NB4 (cell line): ENCODE measurements at regions not wholly inside any gene's neighbourhood (a gene's known extent, or its start where the extent isn't known, plus 50 kb on each side); places are given as distances from the start of the nearest gene placed in this dataset.
"Not testable (repeated sequence)": the region's sequence is repeated elsewhere in the genome, so short reads cannot be mapped to it uniquely, and the experiment has no call there.

ENCODE experiments used
- DNase-seq: peaks from one replicate; pipeline ENCODE4 v3.0.0; 2010; ENCODE audit warnings: low read depth
- H3K4me3 ChIP-seq: one replicate; pipeline ENCODE4 v1.5.1; 2011; ENCODE audit warnings: mild to moderate bottlenecking, low read depth, low read length, moderate library complexity
- MYC ChIP-seq: IDR thresholded peaks from 2 replicates; pipeline ENCODE4 v1.6.1; 2011; ENCODE audit warnings: low read depth, low read length
- POLR2A ChIP-seq: IDR thresholded peaks from 2 replicates; pipeline ENCODE4 v1.6.1; 2011; ENCODE audit warnings: mild to moderate bottlenecking; ENCODE audit not compliant: insufficient read length; ENCODE audit errors: extremely low read depth
- TF ChIP-seq, protein P1 (sequence below): IDR thresholded peaks from 2 replicates; pipeline ENCODE4 v1.6.1; 2011; ENCODE audit warnings: low read depth, low read length
- TF ChIP-seq, protein P2 (sequence below): IDR thresholded peaks from one replicate; pipeline ENCODE4 v1.5.1; 2012; ENCODE audit warnings: low read depth, low read length

DNA sequence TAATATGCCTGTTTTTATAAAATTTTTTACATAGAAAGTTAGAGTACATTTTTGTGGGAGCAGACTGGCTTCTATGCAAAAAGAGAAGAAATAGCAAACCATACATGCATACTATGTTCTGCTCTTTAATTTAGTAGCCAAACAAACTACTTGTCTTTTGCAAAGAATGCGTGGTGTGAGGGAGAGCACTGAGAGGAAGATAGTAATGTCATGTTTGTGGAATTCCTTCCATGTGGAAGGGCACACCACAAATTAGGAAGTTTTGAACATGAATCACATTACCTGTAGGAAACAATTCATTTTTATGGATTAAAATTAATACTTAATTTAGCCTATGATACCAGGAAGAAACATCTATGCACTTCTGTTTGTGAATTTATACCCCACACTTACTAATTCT lies 1529.1 kb upstream of the ADGRL3 start:
- no peak overlapping the region for H3K4me3 ChIP-seq
- no peak for DNase-seq
- TF ChIP-seq MYC (no peak), POLR2A (no peak)
- TF ChIP-seq, protein P1, sequence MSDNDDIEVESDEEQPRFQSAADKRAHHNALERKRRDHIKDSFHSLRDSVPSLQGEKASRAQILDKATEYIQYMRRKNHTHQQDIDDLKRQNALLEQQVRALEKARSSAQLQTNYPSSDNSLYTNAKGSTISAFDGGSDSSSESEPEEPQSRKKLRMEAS, result no peak
- TF ChIP-seq, protein P2, sequence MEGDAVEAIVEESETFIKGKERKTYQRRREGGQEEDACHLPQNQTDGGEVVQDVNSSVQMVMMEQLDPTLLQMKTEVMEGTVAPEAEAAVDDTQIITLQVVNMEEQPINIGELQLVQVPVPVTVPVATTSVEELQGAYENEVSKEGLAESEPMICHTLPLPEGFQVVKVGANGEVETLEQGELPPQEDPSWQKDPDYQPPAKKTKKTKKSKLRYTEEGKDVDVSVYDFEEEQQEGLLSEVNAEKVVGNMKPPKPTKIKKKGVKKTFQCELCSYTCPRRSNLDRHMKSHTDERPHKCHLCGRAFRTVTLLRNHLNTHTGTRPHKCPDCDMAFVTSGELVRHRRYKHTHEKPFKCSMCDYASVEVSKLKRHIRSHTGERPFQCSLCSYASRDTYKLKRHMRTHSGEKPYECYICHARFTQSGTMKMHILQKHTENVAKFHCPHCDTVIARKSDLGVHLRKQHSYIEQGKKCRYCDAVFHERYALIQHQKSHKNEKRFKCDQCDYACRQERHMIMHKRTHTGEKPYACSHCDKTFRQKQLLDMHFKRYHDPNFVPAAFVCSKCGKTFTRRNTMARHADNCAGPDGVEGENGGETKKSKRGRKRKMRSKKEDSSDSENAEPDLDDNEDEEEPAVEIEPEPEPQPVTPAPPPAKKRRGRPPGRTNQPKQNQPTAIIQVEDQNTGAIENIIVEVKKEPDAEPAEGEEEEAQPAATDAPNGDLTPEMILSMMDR, result no peak

DNA sequence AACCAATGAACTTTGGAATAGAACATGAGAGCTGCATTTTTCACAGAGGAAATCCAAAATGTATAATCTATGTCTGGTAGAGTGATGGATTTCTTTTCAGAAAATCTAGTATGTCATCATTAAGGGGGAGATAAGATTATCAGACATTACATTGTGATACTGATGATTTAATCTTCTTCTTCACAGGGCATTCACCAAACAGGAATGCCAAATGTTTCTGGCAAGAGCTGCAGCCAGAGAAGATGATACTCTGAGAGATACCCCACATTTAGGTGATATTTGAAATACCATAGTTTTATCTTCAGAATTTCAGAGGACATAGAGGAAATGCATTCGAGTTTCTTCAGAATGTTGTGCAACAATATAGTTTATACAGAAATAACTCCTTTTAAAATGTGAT lies 1523.7 kb upstream of the ADGRL3 start:
- no peak overlapping the region for H3K4me3 ChIP-seq
- TF ChIP-seq POLR2A, result no peak
- TF ChIP-seq, protein P1, result no peak
- TF ChIP-seq MYC, result no peak
- TF ChIP-seq, protein P2, result no peak
- no peak for DNase-seq

DNA sequence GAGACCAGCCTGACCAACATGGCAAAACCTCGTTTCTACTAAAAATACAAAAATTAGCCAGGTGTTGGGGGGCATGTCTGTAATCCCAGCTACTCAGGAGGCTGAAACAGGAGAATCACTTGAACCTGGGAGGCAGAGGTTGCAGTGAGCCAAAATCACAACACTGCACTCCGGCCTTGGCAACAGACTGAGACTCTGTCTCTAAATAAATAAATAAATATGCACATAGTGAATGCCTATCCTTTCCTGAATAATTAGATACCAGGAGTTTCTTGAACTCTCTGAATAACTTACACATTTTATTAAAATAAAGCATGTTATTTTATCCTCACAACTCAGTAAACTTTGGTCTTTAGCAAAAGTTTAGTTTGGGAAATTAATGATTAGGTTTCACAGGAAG lies 1523.1 kb upstream of the ADGRL3 start:
- not testable (repeated sequence) for H3K4me3 ChIP-seq, DNase-seq

DNA sequence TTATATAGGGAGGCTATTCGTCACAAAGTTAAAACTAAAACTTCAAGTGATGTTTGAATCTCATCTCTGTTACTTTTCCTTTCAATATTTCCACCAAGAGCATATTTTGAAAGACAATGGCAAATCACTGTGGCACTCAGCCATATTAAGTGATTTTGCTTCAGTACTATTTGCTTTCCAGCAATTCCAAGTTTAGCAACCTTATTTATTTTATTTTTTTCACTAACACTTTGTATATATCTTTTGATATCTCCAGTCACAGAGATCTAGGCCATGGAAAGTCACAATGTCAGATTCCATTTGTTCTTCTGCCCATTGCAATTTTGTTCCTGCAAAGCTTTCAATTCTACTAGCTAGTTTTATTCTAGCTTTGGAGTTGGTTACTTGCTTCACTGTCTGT lies 1514.5 kb upstream of the ADGRL3 start:
- no peak for DNase-seq
- H3K4me3 ChIP-seq, result no peak overlapping the region
- TF ChIP-seq, protein P1, result no peak
- TF ChIP-seq POLR2A, result no peak
- TF ChIP-seq, protein P2, result no peak
- no peak for TF ChIP-seq MYC

DNA sequence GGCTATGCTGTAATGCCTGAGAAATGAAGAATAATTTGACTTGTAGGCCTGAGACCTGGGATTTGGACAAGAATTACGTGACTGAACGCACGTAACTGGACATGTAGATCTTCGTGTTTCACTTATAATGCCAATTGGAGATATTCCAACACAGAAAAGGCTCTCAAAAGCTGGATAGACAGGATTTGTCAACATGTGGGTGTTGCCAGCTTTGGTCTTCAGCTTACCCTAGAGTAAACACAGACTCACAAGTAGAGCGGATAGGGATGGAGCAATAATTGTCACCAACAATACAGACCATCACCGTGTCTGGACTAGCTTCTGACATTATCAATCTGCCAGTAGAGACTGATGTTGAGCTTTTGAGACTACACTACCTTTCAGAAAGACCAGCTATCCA lies 1511.0 kb upstream of the ADGRL3 start:
- no peak overlapping the region for H3K4me3 ChIP-seq
- TF ChIP-seq, protein P1, result no peak
- TF ChIP-seq MYC (no peak), POLR2A (no peak)
- TF ChIP-seq, protein P2, result no peak
- DNase-seq, result no peak

DNA sequence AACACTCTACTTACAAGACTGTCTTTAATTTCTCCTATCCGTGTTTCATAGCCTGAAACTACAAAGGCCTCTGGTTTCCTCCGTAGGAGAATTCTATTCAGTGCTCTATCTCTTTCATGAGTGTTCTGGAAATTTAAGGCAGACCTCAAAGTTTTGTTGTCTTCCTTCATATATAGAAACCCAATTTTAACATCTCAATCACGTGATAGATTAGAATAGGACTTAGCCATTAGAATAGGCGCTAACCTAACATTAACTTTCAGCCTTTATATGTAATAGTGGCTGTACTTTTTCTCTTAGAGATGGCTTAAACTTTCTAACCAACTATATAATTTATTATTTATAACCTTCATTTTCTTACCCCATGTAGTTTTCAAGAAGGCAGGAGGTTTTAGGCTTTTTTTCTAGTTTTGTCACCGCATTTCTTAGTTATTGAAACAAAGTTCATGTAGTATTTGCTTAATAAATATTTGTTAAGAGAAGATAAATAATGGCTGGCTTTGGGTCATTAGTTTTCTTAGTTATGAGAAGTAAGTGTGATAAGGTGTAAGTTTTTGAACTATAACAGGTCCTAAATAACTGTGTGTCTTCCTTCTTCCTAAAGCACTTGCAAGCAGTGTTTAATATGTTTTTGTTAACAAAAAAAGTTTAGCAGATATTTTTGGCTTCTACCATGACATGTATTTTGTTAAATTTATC lies 1504.6 kb upstream of the ADGRL3 start:
- DNase-seq, result no peak
- H3K4me3 ChIP-seq, result no peak overlapping the region
- TF ChIP-seq, protein P2, result no peak
- TF ChIP-seq, protein P1, result no peak
- TF ChIP-seq POLR2A, result no peak
- no peak for TF ChIP-seq MYC
